KG1 (cell line): ENCODE measurements at regions not wholly inside any gene's neighbourhood (a gene's known extent, or its start where the extent isn't known, plus 50 kb on each side); places are given as distances from the start of the nearest gene placed in this dataset.

Source experiments
- DNase-seq: peaks from one replicate; lab custom pipeline; 2025; lab: John Stamatoyannopoulos, UW

DNA sequence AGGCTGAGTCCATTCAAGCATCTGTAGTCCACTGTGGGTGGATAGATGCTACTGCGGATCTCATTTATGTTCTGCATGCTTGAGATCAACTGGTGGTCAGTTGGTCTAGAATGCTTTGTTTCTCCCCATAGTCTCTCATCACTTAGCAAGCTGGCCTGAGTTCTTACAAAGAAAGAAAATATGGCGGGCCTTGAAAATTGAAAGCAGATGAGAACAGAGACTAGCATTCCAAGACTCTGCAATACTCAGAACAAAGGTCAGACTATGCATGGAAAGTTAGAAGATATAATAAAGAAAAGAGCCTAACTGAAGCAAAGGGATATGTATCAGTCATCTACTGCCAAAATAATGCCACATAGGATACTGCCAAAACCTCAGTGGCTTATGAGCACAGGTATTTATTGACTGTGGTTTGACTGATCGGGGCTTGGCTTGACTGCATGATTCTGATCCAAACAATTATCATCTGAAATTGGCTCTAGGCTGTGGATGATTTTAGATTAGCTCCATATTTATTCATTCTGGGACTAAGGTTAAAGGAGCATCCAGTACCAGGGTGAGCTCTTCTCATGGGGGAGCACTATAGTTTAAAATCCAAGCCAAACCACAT lies 258.9 kb downstream of the TAF11L14 start:
- no peak for DNase-seq

DNA sequence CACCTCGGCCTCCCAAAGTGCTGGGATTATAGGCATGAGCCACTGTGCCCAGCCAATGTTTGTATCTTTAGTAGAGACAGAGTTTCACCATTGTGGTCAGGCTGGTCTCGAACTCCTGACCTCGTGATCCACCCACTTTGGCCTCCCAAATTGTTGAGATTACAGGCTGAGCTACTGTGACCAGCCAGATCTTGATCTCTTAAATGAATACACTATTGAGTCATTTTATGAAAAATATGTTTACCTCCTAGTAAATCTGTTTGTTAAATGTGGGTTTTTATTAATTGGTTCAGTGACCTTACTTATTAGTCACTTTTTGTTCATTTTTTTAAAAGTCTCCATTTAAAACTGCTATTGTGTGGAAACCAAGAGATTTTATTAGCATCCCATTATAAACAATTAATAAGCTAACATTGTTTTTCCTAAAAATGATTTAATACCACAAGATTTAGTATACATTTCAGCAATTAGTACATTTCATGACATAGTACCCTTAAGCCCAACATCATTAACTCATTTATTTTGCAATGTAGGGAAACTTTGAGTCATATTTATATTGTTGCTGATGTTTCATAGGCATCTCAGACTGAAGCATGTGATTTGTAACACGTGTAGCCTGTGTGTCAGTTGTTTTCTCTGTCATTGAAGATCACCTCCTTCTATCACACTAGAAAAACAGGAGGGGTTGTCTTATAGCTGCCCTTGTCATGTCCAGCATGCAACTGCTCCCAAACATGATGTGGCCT lies 261.2 kb downstream of the TAF11L14 start:
- DNase-seq, result no peak

DNA sequence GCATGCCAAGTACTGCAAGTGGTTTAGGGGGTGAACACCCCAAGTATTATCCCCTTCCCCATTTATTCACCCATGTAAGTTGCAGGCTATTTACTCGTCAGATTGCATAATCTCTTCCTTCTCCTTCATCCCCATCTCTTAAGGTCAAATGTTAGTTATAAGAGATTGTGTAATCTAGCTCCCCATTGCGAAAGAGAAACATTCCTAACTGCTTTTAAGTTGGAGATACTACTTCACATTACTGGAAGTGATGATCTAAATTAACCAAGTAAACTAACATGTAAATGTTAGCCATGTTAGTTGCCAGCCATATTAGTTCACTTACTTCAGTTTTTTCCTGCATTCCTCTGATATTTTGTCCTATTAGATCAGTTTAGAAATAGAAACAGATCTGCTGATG lies 262.3 kb downstream of the TAF11L14 start:
- no peak for DNase-seq

DNA sequence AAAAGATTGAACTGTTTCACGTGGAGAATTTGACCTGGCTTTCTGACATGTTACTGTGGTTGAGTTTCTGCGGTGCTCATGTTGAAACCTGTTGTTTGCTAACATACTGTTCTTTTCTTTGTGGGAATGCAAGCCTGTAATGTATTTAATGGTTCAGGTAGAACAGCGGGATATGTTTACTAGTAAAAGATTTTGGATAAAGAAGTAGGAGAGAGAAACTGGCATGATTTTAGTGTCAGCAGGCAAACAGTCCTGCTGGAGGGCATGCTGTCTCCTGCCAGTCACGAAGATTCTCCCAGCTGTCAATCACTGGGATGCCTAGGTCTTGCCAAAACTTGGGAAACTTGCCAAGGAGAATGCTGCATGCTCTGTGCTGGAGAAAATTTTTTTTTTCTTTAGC lies 263.5 kb downstream of the TAF11L14 start:
- DNase-seq, result no peak

DNA sequence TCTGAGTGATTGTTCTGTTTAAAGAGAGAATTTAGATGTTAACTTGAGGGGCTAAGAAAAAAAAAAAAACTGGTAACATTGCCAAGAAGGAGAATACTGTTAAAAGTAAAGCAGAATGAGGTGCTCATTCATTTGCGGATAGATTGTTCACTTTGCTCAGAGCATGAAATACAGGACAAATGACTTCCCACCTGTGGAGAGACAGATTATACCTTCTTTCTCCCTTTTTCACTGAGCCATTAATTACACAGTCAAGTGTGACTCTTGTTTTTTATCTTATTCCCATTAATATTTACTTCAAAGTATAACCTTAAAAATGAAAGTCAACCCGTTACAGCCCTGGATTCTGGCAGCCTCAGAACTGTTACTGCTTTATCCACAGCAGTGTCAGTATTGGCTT lies 264.5 kb downstream of the TAF11L14 start:
- no peak for DNase-seq

DNA sequence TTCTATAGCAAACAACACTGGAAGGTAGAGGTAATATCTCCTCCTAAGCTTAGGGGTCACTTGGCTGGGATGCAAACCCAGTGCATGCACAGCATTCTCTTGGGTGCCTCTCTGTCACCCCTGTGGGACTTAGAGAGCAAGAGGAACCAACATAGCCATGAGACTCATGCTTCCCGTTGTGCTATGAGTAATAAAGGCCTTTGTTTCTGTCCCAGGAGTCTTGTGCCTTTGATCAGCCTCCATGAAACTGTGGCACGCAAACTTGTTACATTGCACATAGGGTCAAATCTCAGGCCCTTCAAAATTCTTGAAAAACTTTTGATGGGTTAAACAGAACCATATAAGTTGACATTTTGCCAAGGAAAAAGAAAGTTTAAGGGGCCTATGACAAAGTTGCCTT lies 272.8 kb downstream of the TAF11L14 start:
- DNase-seq, result no peak

DNA sequence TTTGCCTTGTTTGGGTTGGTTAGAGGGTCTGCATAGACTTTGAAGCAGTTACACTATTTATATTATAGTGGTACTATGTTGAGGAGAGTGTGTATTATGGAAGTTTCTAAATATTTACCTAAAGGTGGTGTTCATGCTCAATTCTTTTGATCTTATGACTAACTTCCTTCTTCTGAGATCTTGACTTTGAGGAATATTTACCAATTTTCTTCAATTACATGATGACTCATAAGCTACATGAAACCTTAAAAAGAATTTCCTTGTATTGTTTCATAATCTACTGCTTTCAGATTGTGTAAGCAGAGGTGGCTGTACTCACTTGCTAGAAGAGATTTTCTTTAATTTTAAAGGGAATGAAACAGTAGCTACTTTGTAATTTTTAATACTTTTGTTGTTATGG lies 276.1 kb downstream of the TAF11L14 start:
- DNase-seq, result no peak

DNA sequence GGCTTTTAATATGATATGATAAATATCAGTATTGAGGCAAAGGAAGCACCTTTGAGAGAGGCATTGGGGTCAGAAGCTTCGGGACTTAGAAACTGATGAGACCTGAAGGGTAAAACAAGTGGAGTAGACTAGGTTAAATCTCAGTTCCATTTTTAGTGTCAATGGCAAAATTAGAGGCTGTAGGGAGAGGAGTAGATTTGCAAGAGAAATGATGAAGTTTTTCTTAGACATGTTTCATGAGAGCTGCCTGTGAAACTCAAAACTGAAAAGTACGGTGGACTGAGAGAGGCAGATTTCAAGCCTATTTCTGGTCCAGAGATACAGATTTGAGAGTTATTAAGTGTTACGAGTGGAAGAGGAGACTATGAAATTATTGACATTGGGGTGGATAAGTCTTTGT lies 278.5 kb downstream of the TAF11L14 start:
- no peak for DNase-seq

DNA sequence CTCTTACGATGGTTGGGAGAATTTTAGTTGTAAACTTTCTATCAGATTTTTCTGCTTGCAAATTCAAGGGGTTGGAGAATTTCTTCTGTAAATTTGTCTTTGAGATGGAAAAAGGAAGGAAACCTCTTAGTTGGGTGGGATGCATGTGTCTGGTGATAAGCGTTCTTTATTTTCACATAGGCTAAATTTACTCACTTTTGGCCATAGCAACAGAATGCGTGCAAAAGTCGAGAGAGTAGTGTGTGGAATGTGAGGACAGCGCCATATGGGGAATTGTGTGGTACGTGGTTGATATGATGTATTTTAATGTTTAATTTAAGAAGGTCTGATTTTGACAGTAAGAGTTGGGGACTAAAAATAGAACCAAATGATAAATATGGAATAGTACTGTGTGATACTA lies 282.2 kb downstream of the TAF11L14 start:
- no peak for DNase-seq

DNA sequence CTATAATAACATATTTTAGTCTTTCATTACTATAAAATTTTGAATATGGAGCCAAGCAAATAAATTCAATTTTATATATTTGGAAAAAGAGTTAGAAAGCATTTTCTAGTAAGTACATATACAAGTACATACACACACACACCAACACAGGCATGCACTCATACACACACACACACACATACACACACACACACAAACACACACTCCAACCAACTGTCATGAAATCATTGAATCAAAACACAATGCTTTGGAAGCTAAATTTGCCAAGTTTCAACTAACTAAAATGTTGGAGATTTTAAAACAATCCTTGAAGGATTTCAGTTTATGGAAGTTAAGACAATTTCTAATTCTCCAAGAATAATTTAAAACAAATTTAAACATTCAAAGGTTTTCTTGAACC lies 283.2 kb downstream of the TAF11L14 start:
- no peak for DNase-seq

DNA sequence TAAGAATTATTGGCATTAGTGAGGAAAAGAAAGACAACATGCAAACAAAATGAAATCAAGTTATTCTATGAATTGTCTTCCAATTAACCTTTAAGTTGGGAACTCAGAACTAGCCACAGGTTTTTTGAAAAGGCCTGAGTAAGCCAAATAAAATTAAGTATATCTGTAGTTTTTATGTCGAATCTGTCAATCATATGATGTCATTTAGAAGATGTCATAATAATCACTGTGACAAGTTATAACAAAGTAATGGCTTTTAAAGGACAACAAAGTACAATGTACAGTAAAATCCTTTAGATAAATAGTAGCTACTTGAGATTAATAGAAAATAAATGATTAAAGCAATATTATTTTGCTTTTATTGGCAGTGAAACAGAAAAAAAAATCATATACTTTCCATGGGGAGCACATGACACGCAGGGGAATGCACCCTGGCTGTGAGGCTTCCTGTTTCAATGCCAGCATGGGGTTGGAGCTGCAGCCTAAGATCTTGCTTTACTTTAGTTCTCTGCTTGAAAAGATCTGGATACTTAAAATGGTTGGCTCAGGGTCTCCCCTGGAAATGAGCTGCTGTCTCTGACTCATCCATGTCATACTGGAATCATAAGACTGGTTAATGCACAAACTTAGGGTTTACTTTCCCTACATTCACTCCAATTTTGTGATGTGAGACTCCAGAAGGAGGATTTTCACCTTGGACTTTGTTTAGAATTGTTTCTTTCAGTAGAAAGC lies 284.3 kb downstream of the TAF11L14 start:
- no peak for DNase-seq

DNA sequence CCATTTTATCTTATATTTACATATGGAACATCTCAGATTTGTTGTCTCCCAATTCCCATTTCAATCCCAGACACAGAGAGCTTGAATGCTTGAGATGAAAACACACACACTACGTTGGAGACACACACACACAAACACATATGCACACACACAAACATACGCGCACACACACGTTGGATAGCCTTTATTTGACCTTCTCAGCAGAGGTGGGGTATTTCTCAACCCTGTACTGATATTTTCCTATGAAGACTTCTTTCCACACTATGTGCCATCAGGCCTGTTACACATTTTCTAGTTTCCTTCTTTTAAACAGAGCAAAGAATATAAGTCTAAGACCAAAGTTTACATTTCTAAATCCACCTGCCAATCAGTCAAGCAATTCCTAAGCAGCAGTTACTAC lies 291.0 kb downstream of the TAF11L14 start:
- DNase-seq, result no peak

DNA sequence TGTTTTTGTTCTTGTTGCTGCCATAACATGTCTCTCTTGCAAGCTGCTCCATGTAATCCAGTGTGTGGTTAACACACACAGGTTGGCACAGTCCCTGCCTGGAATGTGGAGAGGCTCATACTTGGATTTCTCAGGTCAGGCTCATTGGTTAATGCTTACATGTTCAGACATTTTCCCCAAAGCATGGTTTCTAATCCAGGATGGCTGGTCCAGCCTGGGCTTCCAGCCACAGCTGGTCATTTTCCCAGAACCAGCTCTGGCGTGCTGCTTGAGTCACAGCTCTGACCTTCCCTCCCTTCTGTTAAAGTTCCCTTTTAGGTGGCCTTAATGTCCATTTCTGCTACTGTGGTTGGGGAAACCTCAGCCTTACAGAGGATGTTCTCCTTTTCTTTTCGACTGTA lies 294.3 kb downstream of the TAF11L14 start:
- DNase-seq, result no peak

DNA sequence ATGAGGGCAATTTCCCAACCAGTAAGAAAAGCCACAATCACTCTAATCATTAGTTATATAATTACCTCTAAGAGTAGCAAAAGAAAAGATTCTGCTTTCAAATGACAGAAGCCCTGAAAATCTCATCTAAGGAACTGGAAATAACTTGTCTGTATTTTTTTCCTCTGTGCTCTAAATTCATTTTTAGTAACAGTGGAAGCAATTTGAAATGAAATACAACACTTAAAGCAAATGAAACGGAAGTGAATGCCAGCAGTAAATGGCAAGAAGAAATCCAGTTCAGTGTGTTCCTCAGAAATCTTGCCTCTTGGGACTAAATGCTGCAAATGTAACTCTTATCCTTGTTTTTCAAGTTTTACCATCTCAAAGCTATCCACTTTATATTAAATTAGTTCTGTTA lies 294.9 kb downstream of the TAF11L14 start:
- no peak for DNase-seq

DNA sequence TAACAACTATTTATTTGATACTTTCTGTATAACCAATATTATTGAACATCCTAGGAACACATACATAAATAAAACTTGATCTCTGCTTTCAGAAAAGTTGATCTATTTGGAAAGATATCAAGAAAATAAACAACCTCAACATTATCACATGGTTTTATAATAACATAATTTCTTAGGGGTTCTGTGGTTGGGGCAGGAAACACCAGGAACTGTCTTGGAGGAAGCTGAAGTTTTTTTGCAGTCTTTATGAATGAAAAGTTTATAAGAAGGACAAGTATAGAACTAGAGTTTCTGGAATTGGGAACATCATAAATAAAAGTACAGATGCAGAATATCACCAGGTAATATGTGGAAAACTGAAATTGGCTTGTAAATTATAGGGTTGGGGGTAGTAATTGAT lies 296.1 kb downstream of the TAF11L14 start:
- DNase-seq, result no peak

DNA sequence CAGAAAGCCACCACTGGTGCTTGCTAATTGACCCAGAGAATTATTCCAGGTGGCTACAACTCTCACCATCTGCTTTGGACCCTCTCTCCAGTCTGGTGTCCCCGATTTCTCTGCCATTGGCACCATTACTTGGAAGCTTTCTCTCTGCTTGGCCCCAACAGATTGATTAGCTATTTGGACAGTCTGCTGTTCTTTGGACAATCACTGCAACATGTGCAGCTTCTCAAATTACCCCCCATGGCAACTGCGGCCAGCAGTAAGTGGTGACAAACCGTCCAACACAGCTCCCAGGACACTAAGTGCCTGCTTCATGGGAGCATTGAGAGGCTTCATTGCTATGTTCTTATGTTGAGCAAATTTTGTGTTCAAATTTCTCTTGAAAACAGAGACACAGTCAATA lies 309.8 kb downstream of the TAF11L14 start:
- DNase-seq, result no peak

DNA sequence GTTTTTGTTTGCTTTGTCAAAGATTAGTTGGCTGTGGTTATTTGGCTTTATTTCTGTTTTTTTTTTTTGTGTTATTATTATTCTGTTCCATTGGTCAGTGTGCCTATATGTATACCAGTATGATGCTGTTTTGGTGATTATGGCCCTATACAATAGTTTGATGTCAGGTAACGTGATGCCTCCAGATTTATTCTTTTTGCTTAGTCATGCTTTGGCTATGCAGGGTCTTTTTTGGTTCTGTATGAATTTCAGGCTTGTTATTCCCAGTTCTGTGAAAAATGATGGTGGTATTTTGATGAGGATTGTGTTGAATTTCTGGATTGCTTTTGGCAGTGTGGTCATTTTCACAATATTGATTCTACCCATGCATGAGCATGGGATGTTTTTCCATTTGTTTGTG lies 312.8 kb downstream of the TAF11L14 start:
- no peak for DNase-seq

DNA sequence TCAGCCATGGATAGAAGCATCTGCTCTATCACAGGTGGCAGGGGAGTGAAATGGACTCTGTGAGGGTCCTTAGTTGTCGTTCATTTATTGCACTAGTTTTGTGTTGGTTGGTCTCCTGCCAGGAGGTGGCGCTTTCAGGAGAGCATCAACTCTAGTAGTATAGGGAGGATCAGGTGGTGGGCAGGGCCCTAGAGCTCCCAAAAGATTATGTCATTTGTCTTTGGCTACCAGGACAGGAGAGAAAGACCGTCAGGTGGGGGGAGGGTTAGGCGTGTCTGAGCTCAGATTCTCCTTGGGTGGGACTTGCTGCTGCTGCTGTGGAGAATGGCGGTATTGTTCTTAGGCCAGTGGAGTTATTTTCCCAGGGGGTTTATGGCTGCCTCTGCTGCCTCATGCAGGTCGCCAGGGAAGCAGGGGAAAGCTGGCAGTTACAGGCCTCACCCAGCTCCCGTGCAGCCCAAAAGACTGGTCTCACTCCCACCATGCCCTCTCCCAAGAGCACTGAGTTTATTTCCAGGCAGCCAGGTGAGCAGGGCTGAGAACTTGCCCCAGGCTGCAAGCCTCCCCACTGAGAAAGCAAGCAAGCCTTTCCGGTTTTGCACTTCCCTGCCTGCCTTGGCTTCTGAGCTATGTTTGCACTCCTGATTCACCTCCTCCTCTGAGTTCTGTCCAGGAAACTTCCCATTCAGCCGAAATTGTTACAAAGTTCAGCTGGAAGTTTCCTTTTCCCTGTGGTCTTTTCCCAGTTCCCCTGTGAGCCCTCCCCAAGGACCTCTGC lies 317.3 kb downstream of the TAF11L14 start:
- no peak for DNase-seq

DNA sequence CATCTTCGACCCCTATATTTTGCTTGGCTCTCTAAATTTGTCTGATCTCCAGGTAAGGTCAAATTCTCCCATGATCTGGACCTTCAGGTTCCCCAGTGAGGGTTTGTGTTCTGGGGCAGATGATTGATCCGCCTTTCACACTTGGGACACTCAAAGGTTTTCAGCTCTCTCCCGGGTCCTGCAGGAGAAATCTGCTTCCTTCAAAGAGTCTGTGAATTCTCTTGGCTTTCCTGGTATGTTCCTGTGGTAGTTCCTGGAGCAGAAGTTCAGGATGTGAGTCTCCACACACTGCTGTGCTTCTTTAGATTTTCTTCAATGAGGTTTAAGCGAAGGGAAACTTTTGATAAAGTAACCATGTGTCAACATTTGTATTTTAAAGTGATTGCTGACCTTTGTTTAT lies 318.0 kb downstream of the TAF11L14 start:
- DNase-seq, result no peak

DNA sequence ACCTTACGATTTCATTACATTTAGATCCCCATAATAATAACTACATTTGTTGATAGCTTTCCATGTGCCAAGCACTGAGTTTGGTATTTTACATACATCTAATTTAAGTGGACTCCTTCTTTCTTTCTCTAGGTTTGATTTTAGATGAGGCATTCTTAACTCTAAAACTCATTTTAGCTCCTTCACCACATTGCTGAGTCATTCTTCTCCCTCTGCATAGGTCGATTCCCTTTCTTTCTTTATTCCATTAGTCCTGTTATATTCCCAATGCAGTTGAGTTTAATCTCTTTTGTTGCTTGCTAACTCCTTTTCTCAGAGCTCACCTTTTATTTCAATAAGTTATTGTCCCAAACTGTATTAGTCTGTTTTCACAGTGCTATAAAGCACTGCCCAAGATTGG lies 329.8 kb downstream of the TAF11L14 start:
- no peak for DNase-seq

DNA sequence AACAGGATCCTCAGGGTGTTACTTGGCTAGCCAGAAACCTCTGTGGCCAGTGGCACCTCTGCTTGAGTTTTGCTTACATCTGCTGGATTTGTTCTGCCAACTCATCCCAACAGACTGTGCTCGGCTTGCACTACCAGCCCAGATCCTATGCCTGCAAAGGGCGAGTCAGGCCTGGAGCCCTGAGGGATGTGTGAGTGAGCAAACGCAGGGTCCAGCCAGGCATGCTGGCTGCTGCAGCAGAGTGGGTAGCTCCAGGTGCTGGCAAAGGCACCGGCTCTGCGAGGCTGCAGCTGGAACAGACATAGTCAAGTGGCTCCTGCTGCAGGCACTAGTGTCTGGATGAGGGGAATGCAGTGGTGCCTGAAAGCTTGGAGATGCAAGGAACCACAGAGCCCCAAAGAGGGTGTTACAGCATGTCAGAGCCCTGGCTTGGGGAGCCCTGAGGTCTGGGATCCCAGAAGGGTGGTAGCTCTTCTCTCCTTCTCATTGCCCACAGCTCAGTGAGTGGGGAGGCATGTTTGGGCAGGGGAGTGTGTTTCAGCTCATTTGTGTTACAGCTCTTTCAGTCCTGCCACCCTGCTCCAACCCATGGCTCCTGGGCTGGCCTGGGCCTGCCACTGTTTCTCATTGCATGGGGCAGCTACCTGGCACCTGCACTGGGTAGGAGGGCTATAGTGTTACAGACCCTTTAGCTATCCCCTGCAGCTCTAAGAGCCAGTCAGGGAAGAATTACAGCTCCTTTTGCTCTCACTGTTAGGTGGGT lies 332.6 kb downstream of the TAF11L14 start:
- no peak for DNase-seq

DNA sequence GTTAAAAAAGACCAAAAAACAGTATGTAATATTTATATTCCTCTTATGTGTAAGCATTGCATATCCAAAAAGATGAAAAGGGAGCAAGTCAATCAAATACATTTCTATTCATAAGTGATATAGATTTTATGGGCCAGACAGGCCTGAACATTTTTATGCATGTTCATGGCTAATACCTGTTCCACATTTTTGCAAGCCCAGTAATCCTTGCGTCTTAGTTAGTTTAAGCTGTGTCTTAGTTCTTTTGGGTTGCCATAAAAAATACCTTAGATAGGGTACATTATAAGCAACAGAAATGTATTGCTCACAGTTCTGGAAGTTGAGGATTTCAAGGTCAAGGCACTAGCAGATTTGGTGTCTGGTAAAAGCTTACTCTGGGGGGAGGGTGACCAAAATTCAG lies 342.1 kb downstream of the TAF11L14 start:
- no peak for DNase-seq
